Fibroblast of skin of right quadriceps (primary cell): ENCODE measurements at regions not wholly inside any gene's neighbourhood (a gene's known extent, or its start where the extent isn't known, plus 50 kb on each side); places are given as distances from the start of the nearest gene placed in this dataset.

Source experiments
- DNase-seq: peaks from one replicate; pipeline ENCODE4 v3.0.0-alpha.2; 2013

DNA sequence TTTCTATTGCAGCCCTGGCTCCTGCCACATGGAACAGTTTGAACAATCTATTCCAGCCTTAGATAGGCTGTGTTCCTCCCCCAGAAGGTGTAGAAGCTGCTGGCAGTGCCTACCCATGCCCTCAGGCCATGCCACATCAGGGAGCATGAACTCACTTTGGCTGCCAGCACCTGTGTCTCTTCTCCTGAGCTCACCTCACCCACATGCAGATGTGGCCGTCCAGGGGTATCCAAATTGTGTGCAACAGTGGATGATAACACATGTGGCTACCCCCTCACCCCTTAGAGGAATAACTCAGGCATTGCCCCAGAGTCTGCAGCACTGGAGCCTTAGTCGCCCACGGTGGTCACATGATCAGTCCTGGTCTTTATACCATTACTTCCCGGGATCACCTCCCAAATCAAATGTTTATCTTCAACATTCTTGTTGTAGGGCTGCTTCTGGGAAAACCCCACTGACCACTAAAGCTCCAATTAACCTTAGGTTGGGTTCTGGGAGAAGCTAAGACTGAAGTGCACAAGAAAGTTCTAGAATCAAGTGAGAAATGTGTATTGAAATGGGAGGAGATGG is 110.4 kb downstream of the BANF2 start:
- no peak for DNase-seq

DNA sequence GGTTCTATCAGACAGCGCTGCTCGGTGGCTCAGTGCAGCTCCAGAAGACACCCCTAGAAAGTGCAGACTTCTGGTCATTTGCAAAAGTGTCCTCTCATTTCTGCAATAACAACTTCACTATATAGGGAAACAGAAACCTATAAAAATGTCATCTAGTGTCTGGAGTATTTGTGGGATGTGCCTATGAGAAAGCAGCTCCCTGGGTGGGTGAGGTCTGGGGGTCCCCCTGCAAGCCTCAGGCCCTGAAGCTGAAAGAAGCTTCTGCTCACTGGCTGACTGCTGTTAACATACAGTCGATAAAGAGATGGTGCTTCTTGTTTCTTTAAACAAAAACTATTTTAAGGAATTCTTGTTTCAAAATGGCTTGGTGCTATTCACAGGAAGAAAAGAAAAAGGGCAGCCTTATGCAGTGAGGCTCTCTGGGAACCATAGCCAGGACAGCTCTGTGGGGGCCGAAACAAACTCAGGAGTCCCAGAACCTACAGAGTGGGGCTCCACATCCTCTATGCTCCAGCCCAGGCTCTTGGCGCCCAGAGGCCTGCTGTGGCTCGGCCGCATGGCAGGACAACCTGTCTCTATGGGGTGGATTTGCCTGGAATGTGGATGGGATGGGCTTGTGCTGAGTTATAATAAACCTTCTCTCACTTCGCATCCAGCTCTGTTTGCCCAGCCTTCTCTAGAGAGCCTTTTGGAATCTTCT is 109.7 kb downstream of the BANF2 start:
- no peak for DNase-seq

DNA sequence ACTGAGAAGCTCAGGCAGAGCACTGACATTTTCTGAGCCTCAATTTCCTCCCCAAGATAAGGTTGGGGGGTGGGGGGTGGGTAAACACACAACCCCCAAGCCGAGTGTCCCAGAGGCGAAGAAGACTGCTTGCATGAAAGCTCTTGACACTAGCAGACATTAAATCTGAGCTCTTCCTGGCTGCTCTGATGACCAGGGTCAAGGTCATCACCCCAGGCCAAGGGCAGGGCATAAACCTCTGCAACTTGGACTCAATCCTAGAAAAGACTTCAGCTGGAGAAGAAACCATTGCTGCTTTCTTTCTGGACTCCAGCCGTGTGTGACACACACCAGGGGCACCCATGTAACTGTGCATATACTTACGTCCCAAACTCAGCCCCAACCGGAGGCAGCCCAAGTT is 109.0 kb downstream of the BANF2 start:
- DNase-seq = no peak

- DNase-seq = peak; percentile 32
These were observed 108.6 kb downstream of the BANF2 start for GRCh38 chr20:17808357-17808756.

DNA sequence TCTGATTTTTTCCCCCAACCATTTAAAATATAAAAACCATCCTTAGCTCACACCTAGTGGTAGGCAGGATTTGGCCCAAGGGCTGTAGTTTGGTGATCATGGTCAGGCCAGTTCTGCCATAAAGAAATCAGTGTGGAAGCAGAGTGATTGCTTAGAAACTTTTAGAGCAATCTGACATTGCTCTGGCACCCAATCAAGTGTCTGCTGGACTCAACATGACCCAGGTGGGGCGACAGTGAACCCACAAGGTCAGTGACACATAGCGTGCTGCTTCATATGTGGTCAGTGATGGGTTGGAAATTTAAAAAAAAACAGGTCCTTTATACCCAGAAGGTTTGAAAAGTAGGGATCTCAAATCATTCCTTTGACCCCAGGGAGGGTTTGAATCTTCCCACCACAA is 107.9 kb downstream of the BANF2 start:
- no peak for DNase-seq

- peak; percentile 64 for DNase-seq
These were observed 107.1 kb downstream of the BANF2 start for GRCh38 chr20:17806739-17807441.

DNA sequence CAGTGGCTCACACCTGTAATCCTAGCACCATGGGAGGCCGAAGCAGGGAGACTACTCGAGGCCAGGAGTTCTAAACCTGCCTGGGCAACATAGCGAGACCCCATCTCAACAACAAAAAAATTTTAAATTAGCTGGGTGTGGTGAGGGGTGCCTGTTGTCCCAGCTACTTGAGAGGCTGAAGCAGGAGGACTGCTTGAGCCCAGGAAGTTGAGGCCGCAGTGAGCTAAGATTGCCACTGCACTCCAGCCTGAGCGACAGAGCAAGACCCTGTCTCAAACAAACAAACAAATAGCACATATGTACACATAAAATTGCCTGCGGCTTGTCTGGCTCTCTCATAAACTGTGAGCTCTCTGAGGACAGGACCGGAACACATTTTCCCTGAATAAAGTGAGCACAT is 106.3 kb downstream of the BANF2 start:
- no peak for DNase-seq

GRCh38 chr20:17803765-17804164 is 104.0 kb downstream of the BANF2 start:
- DNase-seq = no peak

DNA sequence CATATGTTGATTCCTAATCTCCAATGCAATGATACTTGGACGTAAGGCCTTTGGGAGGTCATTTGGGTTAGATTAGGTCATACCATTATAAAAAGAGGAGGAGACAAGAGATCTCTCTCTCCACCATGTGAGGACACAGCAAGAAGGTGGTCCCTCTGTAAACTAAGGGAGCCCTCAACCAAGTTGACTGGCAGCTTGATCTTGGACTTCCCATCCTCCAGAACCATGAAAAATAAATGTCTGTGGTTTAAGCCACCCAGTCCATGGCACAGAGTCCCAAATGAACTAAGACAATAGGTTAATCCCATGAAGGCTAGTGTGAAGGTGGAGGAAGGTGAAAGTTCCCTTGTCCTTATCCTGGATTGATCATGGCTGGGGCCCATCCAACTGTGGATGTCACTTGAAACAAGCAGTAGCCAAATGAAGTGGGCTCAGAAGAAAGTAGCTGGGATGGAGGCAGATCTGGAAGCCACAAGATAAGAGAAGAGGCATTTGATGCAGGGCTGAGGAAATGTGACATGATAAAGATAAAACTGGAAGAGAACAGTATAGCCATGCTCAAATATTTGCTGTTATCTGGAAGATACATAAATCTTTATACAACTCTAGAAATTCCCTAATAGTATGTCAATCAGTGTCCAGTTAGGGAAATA is 99.9 kb downstream of the BANF2 start:
- no peak for DNase-seq

DNA sequence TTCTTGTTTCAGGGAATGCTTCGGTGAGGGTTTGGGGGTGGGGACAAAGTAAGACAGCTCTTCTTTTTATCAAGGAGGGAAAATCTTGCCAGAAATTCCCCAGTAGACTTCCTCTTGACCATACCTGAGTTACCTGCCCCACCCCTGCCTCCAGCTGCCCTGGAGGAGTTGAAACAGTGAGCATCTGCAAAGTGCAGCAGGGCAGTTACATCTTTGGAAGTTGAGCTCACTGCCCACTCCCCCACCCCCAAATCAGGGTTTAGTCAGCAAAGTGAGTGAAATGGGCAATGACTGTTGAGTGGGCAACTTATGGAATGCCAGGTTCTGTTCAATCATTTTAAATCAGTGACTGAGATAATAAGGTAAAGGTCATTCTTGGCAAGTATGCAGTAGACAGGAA is 98.8 kb downstream of the BANF2 start:
- no peak for DNase-seq

GRCh38 chr20:17797579-17797978 is 97.8 kb downstream of the BANF2 start:
- DNase-seq = no peak

- DNase-seq = no peak
These were observed 97.4 kb downstream of the BANF2 start for GRCh38 chr20:17797161-17797560.

- peak; percentile 15 for DNase-seq
These were observed 96.4 kb downstream of the BANF2 start for GRCh38 chr20:17796091-17796563.

GRCh38 chr20:17795501-17796071 is 95.8 kb downstream of the BANF2 start:
- DNase-seq = no peak

- DNase-seq = no peak
These were observed 95.2 kb downstream of the BANF2 start for GRCh38 chr20:17795003-17795402.

GRCh38 chr20:17794400-17794799 is 94.6 kb downstream of the BANF2 start:
- no peak for DNase-seq

DNA sequence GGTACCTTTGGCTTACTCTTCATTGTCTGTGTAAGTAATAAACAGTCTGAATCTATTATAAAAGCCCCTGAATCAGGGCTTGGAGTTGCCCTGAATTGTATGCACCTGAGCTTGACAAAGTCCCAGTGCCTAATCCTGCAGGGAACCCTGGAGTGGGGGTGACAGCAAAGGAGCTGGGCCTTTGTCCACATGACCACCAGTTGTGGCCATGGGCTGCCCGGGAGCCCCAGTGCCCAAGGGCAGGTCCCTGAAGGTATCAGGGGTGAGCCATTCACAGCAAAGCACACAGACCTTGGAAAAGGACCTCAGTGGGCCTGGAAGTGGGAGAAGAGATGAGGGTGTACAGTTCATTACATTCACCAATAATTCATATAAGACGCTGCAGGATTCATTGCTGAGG is 94.2 kb downstream of the BANF2 start:
- no peak for DNase-seq

DNA sequence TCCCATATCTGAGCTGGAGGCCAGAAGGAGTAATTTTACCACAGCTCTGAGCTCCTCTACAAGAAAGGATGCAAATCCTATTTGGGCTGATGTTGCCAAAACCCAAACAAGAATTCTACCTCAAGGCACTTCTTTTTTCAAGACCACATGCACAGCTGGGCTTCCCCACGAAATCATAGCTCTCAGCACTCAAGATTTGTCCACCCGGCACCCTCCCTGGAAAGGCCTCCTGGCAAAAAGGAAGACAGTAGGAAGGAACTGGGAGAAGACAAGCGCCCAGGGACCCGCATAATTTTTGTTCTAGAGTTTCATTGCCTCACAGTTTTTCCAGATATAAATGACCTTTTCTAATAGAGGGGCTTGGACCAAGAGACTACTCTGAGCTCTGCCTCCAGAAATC is 90.5 kb downstream of the BANF2 start:
- no peak for DNase-seq

DNA sequence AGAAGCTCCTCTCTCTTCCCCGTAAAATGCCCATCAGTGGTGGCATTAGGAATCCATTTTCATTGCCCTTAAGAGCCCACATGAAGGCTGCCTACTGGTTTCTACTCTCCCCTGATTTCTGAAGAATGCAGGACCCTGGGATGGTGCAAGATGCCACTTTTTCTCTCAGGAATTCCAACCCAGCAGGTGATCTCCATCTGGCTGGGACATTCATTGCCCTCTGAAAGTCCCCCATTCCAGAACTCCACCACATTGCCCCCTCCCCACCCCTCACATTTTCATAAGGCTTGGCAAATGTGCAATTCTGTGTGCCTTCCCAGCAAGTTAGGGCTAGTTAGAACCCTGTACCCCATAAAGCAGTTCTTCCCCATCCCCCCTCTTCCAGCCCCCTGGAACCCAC is 88.0 kb downstream of the BANF2 start:
- no peak for DNase-seq

GRCh38 chr20:17786221-17786718 is 86.5 kb downstream of the BANF2 start:
- peak; percentile 27 for DNase-seq
